ENCODE measurements at regions not wholly inside any gene's neighbourhood (a gene's known extent, or its start where the extent isn't known, plus 50 kb on each side); places are given as distances from the start of the nearest gene placed in this dataset.

DNA sequence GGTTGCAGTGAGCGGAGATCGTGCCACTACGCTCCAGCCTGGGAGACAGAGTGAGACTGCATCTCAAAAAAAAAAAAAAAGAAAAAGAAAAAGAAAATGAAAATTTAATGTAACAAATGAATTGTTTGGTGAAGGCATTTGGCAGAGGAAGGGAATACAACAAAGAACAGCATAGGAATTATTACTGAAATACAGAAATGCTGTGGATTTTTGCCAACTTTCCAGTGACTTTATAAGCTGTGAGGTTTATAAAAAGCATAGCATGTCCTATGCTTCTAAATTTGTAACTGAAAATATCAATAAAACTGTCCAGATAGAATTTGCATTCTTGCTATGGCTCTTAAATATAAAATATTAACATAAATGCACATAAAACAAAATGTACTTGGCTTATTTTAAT lies 112.9 kb upstream of the IRS2 start:
- TF ChIP-seq, protein P1, sequence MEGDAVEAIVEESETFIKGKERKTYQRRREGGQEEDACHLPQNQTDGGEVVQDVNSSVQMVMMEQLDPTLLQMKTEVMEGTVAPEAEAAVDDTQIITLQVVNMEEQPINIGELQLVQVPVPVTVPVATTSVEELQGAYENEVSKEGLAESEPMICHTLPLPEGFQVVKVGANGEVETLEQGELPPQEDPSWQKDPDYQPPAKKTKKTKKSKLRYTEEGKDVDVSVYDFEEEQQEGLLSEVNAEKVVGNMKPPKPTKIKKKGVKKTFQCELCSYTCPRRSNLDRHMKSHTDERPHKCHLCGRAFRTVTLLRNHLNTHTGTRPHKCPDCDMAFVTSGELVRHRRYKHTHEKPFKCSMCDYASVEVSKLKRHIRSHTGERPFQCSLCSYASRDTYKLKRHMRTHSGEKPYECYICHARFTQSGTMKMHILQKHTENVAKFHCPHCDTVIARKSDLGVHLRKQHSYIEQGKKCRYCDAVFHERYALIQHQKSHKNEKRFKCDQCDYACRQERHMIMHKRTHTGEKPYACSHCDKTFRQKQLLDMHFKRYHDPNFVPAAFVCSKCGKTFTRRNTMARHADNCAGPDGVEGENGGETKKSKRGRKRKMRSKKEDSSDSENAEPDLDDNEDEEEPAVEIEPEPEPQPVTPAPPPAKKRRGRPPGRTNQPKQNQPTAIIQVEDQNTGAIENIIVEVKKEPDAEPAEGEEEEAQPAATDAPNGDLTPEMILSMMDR (IDR thresholded peaks at IDR 0.05), result no peak
- no peak for TF ChIP-seq POLR2A (IDR thresholded peaks at IDR 0.05)

All from adrenal gland (tissue), 5 donors.